MM.1S (cell line): ENCODE measurements at regions not wholly inside any gene's neighbourhood (a gene's known extent, or its start where the extent isn't known, plus 50 kb on each side); places are given as distances from the start of the nearest gene placed in this dataset.

Source experiments
- DNase-seq: peaks from one replicate; pipeline ENCODE4 v3.0.0-alpha.2; 2015
- H2AFZ ChIP-seq: fragments of 300-600 bp; sonication (generic); 2 replicates; pipeline ENCODE4 v1.6.0; 2016; ENCODE audit warnings: antibody characterized with exemption, low read length
- H3F3A ChIP-seq: fragments of 300-600 bp; sonication (generic); 2 replicates; pipeline ENCODE4 v1.6.1; 2016; ENCODE audit warnings: mild to moderate bottlenecking, antibody characterized with exemption, low read length, moderate library complexity, mixed read lengths; ENCODE audit not compliant: insufficient read depth
- H3K27ac ChIP-seq: fragments of 300-600 bp; sonication (generic); 2 replicates; pipeline ENCODE4 v1.5.1; 2016; ENCODE audit warnings: mild to moderate bottlenecking, low read length
- H3K27me3 ChIP-seq: fragments of 300-600 bp; sonication (generic); replicated peaks from 2 replicates; pipeline ENCODE4 v1.6.0; 2016; ENCODE audit warnings: low read length; ENCODE audit not compliant: insufficient read depth
- H3K36me3 ChIP-seq: fragments of 300-600 bp; sonication (generic); replicated peaks from 2 replicates; pipeline ENCODE4 v1.6.1; 2016; ENCODE audit warnings: mild to moderate bottlenecking, low read length, mixed read lengths; ENCODE audit not compliant: insufficient read depth
- H3K4me1 ChIP-seq: fragments of 300-600 bp; sonication (generic); 2 replicates; pipeline ENCODE4 v1.6.1; 2016; ENCODE audit warnings: low read length, mixed read lengths
- H3K4me2 ChIP-seq: fragments of 300-600 bp; sonication (generic); 2 replicates; pipeline ENCODE4 v1.6.0; 2016; ENCODE audit warnings: low read depth, low read length
- H3K4me3 ChIP-seq: fragments of 300-600 bp; sonication (generic); 2 replicates; pipeline ENCODE4 v1.5.1; 2016; ENCODE audit warnings: low read length, mixed read lengths
- H3K79me2 ChIP-seq: fragments of 300-600 bp; sonication (generic); 2 replicates; pipeline ENCODE4 v1.6.1; 2016; ENCODE audit warnings: mixed run types, low read length, mixed read lengths
- H3K9ac ChIP-seq: fragments of 300-600 bp; sonication (generic); 2 replicates; pipeline ENCODE4 v1.6.1; 2016; ENCODE audit warnings: low read length, mixed read lengths
- H3K9me2 ChIP-seq: fragments of 300-600 bp; sonication (generic); replicated peaks from 2 replicates; pipeline ENCODE4 v1.6.1; 2016; ENCODE audit warnings: mild to moderate bottlenecking, low read length, mixed read lengths; ENCODE audit not compliant: insufficient read depth
- H3K9me3 ChIP-seq: fragments of 300-600 bp; sonication (generic); replicated peaks from 2 replicates; pipeline ENCODE4 v1.6.1; 2016; ENCODE audit warnings: mild to moderate bottlenecking, low read length, mixed read lengths; ENCODE audit not compliant: insufficient read depth
- H4K20me1 ChIP-seq: fragments of 300-600 bp; sonication (generic); 2 replicates; pipeline ENCODE4 v1.6.1; 2016; ENCODE audit warnings: mild to moderate bottlenecking, low read length, moderate library complexity, mixed read lengths; ENCODE audit not compliant: insufficient read depth
- CTCF ChIP-seq: fragments of 300-600 bp; sonication (generic); IDR thresholded peaks from 2 replicates; pipeline ENCODE4 v1.5.1; 2016; ENCODE audit warnings: antibody characterized with exemption, low read length, mixed read lengths
- EZH2 ChIP-seq: fragments of 300-600 bp; sonication (generic); optimal IDR thresholded peaks from 2 replicates; pipeline ENCODE3; 2017; ENCODE audit warnings: low read depth, mild to moderate bottlenecking, antibody characterized with exemption, low read length, mixed read lengths
- EZH2phosphoT487 ChIP-seq: fragments of 300-600 bp; sonication (generic); IDR thresholded peaks from 2 replicates; pipeline ENCODE4 v1.6.1; 2018; ENCODE audit warnings: antibody characterized with exemption, low read length

- Histone ChIP-seq H3K9me3 (no peaks in the 10 kb centered on the region), H2AFZ (no peak overlapping the region), H3K4me1 (no peaks in the 10 kb centered on the region), H3K27ac (no peak overlapping the region), H3K27me3 (no peaks in the 10 kb centered on the region), H4K20me1 (no peaks in the 10 kb centered on the region), H3K36me3 (no peaks in the 10 kb centered on the region), H3K4me3 (no peak overlapping the region), H3K9ac (no peak overlapping the region), H3K4me2 (no peak overlapping the region), H3K79me2 (no peaks in the 10 kb centered on the region), H3F3A (no peaks in the 10 kb centered on the region), H3K9me2 (no peaks in the 10 kb centered on the region)
- TF ChIP-seq EZH2 (no peak), EZH2phosphoT487 (no peak), CTCF (no peak)
- no peak for DNase-seq
Measured at GRCh38 chr13:56283262-56283828, 857.4 kb upstream of the PRR20A start.

DNA sequence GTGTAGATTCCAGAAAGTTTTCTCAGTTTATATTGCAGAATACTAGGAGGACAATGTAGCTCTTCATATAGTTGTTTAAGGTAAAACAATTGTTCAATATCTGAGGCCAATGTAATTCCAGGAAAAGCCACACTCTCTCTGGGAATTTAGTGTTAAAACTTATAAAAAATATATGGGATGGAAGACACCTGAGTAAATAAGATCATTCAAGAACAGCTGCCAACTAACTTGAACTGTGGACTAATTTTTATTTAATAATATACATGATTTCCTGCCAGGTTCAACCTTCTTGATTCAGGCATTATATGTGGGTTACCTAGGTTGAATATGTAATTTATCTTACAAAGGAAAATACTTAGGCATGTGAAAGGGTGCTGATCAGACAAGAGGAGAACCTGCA, 841.1 kb upstream of the PRR20A start:
- Histone ChIP-seq H4K20me1 (no peaks in the 10 kb centered on the region), H3K79me2 (no peaks in the 10 kb centered on the region), H3K9ac (no peak overlapping the region), H3K27me3 (no peaks in the 10 kb centered on the region), H3K4me3 (no peak overlapping the region), H3K36me3 (no peaks in the 10 kb centered on the region), H3F3A (no peaks in the 10 kb centered on the region), H2AFZ (no peak overlapping the region), H3K4me2 (no peak overlapping the region), H3K4me1 (no peaks in the 10 kb centered on the region), H3K9me2 (no peaks in the 10 kb centered on the region), H3K27ac (no peak overlapping the region), H3K9me3 (no peaks in the 10 kb centered on the region)
- DNase-seq = no peak
- TF ChIP-seq EZH2 = no peak
- TF ChIP-seq CTCF = no peak

- Histone ChIP-seq H3K4me1 (no peaks in the 10 kb centered on the region), H3K27ac (no peak overlapping the region), H3K9me3 (no peaks in the 10 kb centered on the region), H3K4me3 (no peak overlapping the region), H3K36me3 (no peaks in the 10 kb centered on the region), H3K9ac (no peak overlapping the region), H3F3A (no peaks in the 10 kb centered on the region), H3K4me2 (no peak overlapping the region), H4K20me1 (no peaks in the 10 kb centered on the region), H3K9me2 (no peaks in the 10 kb centered on the region), H2AFZ (no peak overlapping the region), H3K79me2 (no peaks in the 10 kb centered on the region), H3K27me3 (no peaks in the 10 kb centered on the region)
- DNase-seq = no peak
- TF ChIP-seq EZH2 (no peak), EZH2phosphoT487 (no peak), CTCF (no peak)
Measured at GRCh38 chr13:56314765-56315164, 826.0 kb upstream of the PRR20A start.
